Mesenchymal stem cell (in vitro differentiated cells and primary cell): ENCODE measurements at regions not wholly inside any gene's neighbourhood (a gene's known extent, or its start where the extent isn't known, plus 50 kb on each side); places are given as distances from the start of the nearest gene placed in this dataset.
"Not testable (repeated sequence)": the region's sequence is repeated elsewhere in the genome, so short reads cannot be mapped to it uniquely, and the experiment has no call there.

Experiments
- DNase-seq: peaks from one replicate; pipeline ENCODE4 v3.0.0-alpha.2; 2013
- H2AFZ ChIP-seq: one replicate; pipeline ENCODE4 v1.6.1; 2013; ENCODE audit warnings: low read depth, mild to moderate bottlenecking, control low read depth, inconsistent platforms, low read length, moderate library complexity
- H2AK5ac ChIP-seq: 2 replicates; pipeline ENCODE4 v1.6.1; 2013; ENCODE audit warnings: low read length, moderate library complexity, mild to moderate bottlenecking, inconsistent platforms; ENCODE audit not compliant: severe bottlenecking
- H2BK120ac ChIP-seq: one replicate; pipeline ENCODE4 v1.6.1; 2013; ENCODE audit warnings: low read depth, mild to moderate bottlenecking, inconsistent platforms, low read length, moderate library complexity
- H2BK12ac ChIP-seq, 2 experiments: one replicate each; pipeline ENCODE4 v1.6.1; 2013; ENCODE audit warnings: inconsistent platforms in 2 of 2, low read length in 2 of 2, mild to moderate bottlenecking in 2 of 2, moderate library complexity in 2 of 2, control low read depth in 1 of 2
- H2BK15ac ChIP-seq: one replicate; pipeline ENCODE4 v1.6.1; 2013; ENCODE audit warnings: mild to moderate bottlenecking, low read depth, inconsistent platforms; ENCODE audit not compliant: poor library complexity, severe bottlenecking
- H2BK5ac ChIP-seq: 2 replicates; pipeline ENCODE4 v1.6.1; 2013; ENCODE audit warnings: low read depth, mild to moderate bottlenecking, low read length, control low read depth, inconsistent platforms; ENCODE audit not compliant: poor library complexity, severe bottlenecking
- H3K14ac ChIP-seq, 2 experiments: one replicate each; pipeline ENCODE4 v1.6.1; 2013; ENCODE audit warnings: inconsistent platforms in 2 of 2, low read length in 2 of 2, control low read depth in 1 of 2, mild to moderate bottlenecking in 1 of 2, moderate library complexity in 1 of 2
- H3K18ac ChIP-seq, 2 experiments: one replicate each; pipeline ENCODE4 v1.6.1; 2013; ENCODE audit warnings: inconsistent platforms in 2 of 2, low read length in 2 of 2, control low read depth in 1 of 2, low read depth in 1 of 2, mild to moderate bottlenecking in 1 of 2
- H3K23ac ChIP-seq, 2 experiments: one replicate each; pipeline ENCODE4 v1.6.1; 2013; ENCODE audit warnings: inconsistent platforms in 2 of 2, low read length in 2 of 2, mild to moderate bottlenecking in 2 of 2, moderate library complexity in 2 of 2, control low read depth in 1 of 2
- H3K27ac ChIP-seq: 2 replicates; pipeline ENCODE4 v1.5.1; 2013; ENCODE audit warnings: mild to moderate bottlenecking, moderate library complexity, low read length, control low read depth, inconsistent platforms; ENCODE audit not compliant: poor library complexity, severe bottlenecking
- H3K27me3 ChIP-seq, 2 experiments: 2 replicates each; pipeline versions ENCODE4 v1.6.1 to v1.7.0; 2013; ENCODE audit warnings: low read length in 2 of 2, mild to moderate bottlenecking in 2 of 2, moderate library complexity in 2 of 2, control low read depth in 1 of 2, inconsistent platforms in 1 of 2; ENCODE audit not compliant: control insufficient read depth in 1 of 2, insufficient read depth in 1 of 2
- H3K36me3 ChIP-seq, 2 experiments: 2 replicates each; pipeline versions ENCODE4 v1.6.1 to v1.7.0; 2013; ENCODE audit warnings: low read length in 2 of 2, control low read depth in 1 of 2, inconsistent platforms in 1 of 2, low read depth in 1 of 2, mild to moderate bottlenecking in 1 of 2; ENCODE audit not compliant: insufficient read depth in 2 of 2, control insufficient read depth in 1 of 2
- H3K4ac ChIP-seq, 2 experiments: one replicate each; pipeline ENCODE4 v1.6.1; 2013; ENCODE audit warnings: inconsistent platforms in 2 of 2, low read length in 2 of 2, mild to moderate bottlenecking in 2 of 2, moderate library complexity in 2 of 2, control low read depth in 1 of 2, low read depth in 1 of 2
- H3K4me1 ChIP-seq: 2 replicates; pipeline ENCODE4 v1.6.1; 2013; ENCODE audit warnings: low read depth, low read length, control low read depth; ENCODE audit not compliant: control insufficient read depth, insufficient read depth
- H3K4me2 ChIP-seq: 2 replicates; pipeline ENCODE4 v1.6.1; 2013; ENCODE audit warnings: low read length, mild to moderate bottlenecking, inconsistent platforms; ENCODE audit not compliant: poor library complexity, severe bottlenecking
- H3K4me3 ChIP-seq, 2 experiments: 2 replicates each; pipeline versions ENCODE4 v1.5.1 to v1.7.0; 2013; ENCODE audit warnings: low read length in 2 of 2, mild to moderate bottlenecking in 2 of 2, control low read depth in 1 of 2, low read depth in 1 of 2; ENCODE audit not compliant: insufficient read depth in 1 of 2
- H3K79me1 ChIP-seq: replicated peaks from 2 replicates; pipeline ENCODE4 v1.6.1; 2013; ENCODE audit warnings: mild to moderate bottlenecking, control low read depth, low read length, inconsistent platforms; ENCODE audit not compliant: poor library complexity, severe bottlenecking
- H3K9ac ChIP-seq: 2 replicates; pipeline ENCODE4 v1.7.0; 2013; ENCODE audit warnings: mild to moderate bottlenecking, low read length, moderate library complexity
- H3K9me3 ChIP-seq: 2 replicates; pipeline ENCODE4 v1.7.0; 2013; ENCODE audit warnings: mild to moderate bottlenecking, low read length; ENCODE audit not compliant: control insufficient read depth
- H4K8ac ChIP-seq: one replicate; pipeline ENCODE4 v1.6.1; 2013; ENCODE audit warnings: inconsistent platforms, mild to moderate bottlenecking, low read length, moderate library complexity
- H4K91ac ChIP-seq: one replicate; pipeline ENCODE4 v1.6.1; 2013; ENCODE audit warnings: mild to moderate bottlenecking, low read length, inconsistent platforms
- WGBS: methylation state at CpG from one replicate; pipeline ENCODE4 v1.1.7; 2013; ENCODE audit warnings: mixed read lengths; 5-methylcytosine and 5-hydroxymethylcytosine counted together

DNA sequence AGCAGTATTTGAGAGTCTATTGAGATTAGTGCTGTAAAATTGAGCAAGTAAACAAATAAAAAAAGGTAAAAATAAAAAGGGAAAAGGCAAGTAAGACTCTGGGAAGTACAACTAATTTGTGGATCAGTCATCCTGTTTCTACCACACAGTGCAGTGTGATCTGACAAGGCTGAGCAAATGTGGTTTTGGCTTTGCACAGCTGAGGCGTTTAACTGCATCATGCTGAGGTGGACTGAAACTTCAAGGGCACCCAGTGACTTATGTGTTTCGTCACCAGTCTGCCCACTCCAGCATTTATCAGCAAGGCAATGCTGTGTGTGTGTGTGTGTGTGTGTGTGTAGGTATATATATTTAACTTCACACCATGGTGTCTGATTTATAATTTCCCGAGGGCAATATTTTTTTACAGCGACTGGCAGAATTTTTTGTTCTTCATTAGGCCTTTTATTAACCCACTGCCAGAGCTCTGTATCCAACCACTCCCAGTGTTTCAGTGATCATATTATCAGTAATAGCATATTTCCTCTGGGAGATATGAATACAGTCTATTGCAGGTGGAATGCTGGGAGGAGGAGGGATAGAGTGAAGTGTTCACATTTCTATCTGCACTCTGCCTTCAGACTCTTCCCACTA, 131.5 kb upstream of the SATB1 start:
- Histone ChIP-seq H2BK120ac (no peak overlapping the region), H3K4me3 (no peak overlapping the region), H2AK5ac (no peak overlapping the region), H3K18ac (no peak overlapping the region), H2BK12ac (no peak overlapping the region), H2AFZ (no peak overlapping the region), H3K27ac (no peak overlapping the region), H3K79me1 (no peaks in the 10 kb centered on the region), H3K4ac (no peak overlapping the region), H2BK15ac (no peak overlapping the region), H3K9me3 (no peaks in the 10 kb centered on the region), H3K14ac (no peak overlapping the region), H3K36me3 (no peaks in the 10 kb centered on the region), H3K23ac (no peak overlapping the region), H3K4me2 (no peak overlapping the region), H4K8ac (no peak overlapping the region), H3K27me3 (peaks cover 0 to 4% of the 10 kb centered on the region in 2 experiments), H3K4me1 (no peaks in the 10 kb centered on the region), H4K91ac (no peak overlapping the region), H3K9ac (no peak overlapping the region), H2BK5ac (no peak overlapping the region)
- DNase-seq, result no peak
- WGBS, result 81% methylated on average over 1 of the region's 4 CpGs

DNA sequence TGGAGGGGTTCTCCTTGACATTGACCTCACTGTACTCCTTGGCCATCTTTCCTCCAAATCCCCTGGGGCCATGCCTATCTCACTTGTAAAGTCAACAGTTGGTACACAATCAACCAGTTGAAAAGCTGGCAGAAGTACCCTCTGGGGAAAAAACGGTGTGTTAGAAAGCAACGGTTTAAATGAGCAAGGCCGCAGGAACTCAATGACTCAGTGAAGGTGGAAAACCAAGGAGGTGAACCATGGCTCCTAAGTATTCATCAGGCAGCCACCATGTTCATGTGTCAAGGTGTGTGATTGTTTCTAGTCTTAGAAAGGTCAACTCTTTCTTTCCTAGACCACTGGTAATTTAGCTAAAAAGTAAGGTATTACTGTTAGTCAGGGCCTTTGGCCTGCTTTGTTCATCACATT, 130.9 kb upstream of the SATB1 start:
- Histone ChIP-seq H2BK120ac (no peak overlapping the region), H2BK5ac (no peak overlapping the region)

DNA sequence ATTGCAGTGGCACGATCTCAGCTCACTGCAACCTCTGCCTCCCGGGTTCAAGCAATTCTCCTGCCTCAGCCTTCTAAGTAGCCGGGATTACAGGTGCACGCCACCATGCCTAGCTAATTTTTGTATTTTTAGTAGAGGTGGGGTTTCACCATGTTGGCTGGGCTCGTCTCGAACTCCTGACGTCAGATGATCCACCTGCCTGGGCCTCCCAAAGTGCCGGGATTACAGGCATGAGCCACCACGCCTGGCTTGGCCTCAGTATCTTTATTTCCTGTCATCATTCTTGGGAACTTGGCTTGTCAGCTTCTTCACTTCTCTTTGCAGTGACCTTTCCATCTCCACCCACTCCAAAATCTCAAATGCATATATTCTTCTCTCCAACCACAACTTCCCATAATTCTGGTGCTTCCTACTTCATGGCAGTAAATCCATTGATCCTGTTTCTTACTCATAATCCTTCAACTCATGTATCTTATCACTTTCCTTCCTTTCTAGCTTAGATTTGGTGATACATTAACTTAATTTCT, 127.5 kb upstream of the SATB1 start:
- not testable (repeated sequence) for H4K91ac ChIP-seq, H2BK15ac ChIP-seq, H2AFZ ChIP-seq, H2BK12ac ChIP-seq, H3K18ac ChIP-seq, H4K8ac ChIP-seq, DNase-seq, H3K23ac ChIP-seq, H3K79me1 ChIP-seq, H3K14ac ChIP-seq, H3K36me3 ChIP-seq, H3K4me2 ChIP-seq, H3K27ac ChIP-seq, H3K4me3 ChIP-seq, H3K9me3 ChIP-seq, H3K4me1 ChIP-seq, H3K9ac ChIP-seq, H2BK5ac ChIP-seq, H3K4ac ChIP-seq, H3K27me3 ChIP-seq, H2BK120ac ChIP-seq, H2AK5ac ChIP-seq
- 77% methylated on average over 9 of the region's 9 CpGs for WGBS

More for the DNA sequence above, 130.9 kb upstream of the SATB1 start:
- H3K9me3 ChIP-seq, result no peaks in the 10 kb centered on the region
- peaks cover 0 to 4% of the 10 kb centered on the region in 2 experiments for H3K27me3 ChIP-seq
- no peak for DNase-seq
- no peak overlapping the region for H3K4me2 ChIP-seq
- H4K8ac ChIP-seq, result no peak overlapping the region
- 93% methylated on average over 3 of the region's 3 CpGs for WGBS
- no peaks in the 10 kb centered on the region for H3K4me1 ChIP-seq
- H2AFZ ChIP-seq, result no peak overlapping the region
- no peak overlapping the region for H3K9ac ChIP-seq
- no peak overlapping the region for H3K27ac ChIP-seq
- H2BK12ac ChIP-seq, result no peak overlapping the region
- no peak overlapping the region for H3K14ac ChIP-seq
- H3K18ac ChIP-seq, result no peak overlapping the region
- no peaks in the 10 kb centered on the region for H3K79me1 ChIP-seq
- no peak overlapping the region for H2AK5ac ChIP-seq
- no peak overlapping the region for H3K23ac ChIP-seq
- H4K91ac ChIP-seq, result no peak overlapping the region
- no peak overlapping the region for H2BK15ac ChIP-seq
- no peaks in the 10 kb centered on the region for H3K36me3 ChIP-seq
- H3K4me3 ChIP-seq, result no peak overlapping the region
- no peak overlapping the region for H3K4ac ChIP-seq

DNA sequence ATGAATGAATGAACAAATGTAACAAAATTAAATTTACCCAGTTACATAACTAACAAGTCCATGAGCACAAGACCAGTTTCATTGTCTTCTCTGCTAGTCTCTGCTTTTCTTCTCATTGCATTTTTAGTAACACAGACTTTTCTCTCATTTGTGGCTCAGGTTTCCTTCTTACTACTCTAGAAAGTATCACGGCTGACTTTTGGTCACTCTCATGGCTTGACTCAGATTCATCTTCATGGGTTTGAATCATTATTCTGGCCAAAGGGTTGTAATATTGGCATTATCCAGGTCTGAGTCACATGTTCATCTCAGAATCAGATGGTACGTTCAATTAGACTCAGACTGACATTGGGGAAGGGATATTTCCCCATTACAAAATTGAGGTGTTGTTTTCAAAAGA, 121.5 kb upstream of the SATB1 start:
- no peak overlapping the region for H3K23ac ChIP-seq
- DNase-seq, result no peak
- H2BK5ac ChIP-seq, result no peak overlapping the region
- no peaks in the 10 kb centered on the region for H3K27me3 ChIP-seq
- no peak overlapping the region for H3K27ac ChIP-seq
- no peak overlapping the region for H3K14ac ChIP-seq
- WGBS, result 91% methylated on average over 2 of the region's 2 CpGs
- no peak overlapping the region for H3K9ac ChIP-seq
- no peak overlapping the region for H4K8ac ChIP-seq
- H3K18ac ChIP-seq, result no peak overlapping the region
- peaks cover 9% of the 10 kb centered on the region for H3K9me3 ChIP-seq
- H2AFZ ChIP-seq, result no peak overlapping the region
- H3K79me1 ChIP-seq, result no peaks in the 10 kb centered on the region
- H4K91ac ChIP-seq, result no peak overlapping the region
- H3K4me2 ChIP-seq, result no peak overlapping the region
- no peak overlapping the region for H2BK12ac ChIP-seq
- H2BK15ac ChIP-seq, result no peak overlapping the region
- H3K36me3 ChIP-seq, result no peaks in the 10 kb centered on the region
- no peak overlapping the region for H3K4me3 ChIP-seq
- no peak overlapping the region for H2AK5ac ChIP-seq
- no peak overlapping the region for H3K4ac ChIP-seq
- no peak overlapping the region for H2BK120ac ChIP-seq
- no peaks in the 10 kb centered on the region for H3K4me1 ChIP-seq
